Mucosa of stomach (tissue), 1 donor: ENCODE measurements at regions not wholly inside any gene's neighbourhood (a gene's known extent, or its start where the extent isn't known, plus 50 kb on each side); places are given as distances from the start of the nearest gene placed in this dataset.
"Not testable (repeated sequence)": the region's sequence is repeated elsewhere in the genome, so short reads cannot be mapped to it uniquely, and the experiment has no call there.

Experiments
- H3K27me3 ChIP-seq: one replicate; pipeline ENCODE4 v1.7.0; 2013; ENCODE audit warnings: mild to moderate bottlenecking, low read length; ENCODE audit not compliant: control insufficient read depth, insufficient read depth
- H3K36me3 ChIP-seq: one replicate; pipeline ENCODE4 v1.7.0; 2013; ENCODE audit warnings: low read length; ENCODE audit not compliant: control insufficient read depth, insufficient read depth
- H3K4me1 ChIP-seq: one replicate; pipeline ENCODE4 v1.7.0; 2013; ENCODE audit warnings: mild to moderate bottlenecking, low read length; ENCODE audit not compliant: control insufficient read depth, insufficient read depth
- H3K4me3 ChIP-seq: one replicate; pipeline ENCODE4 v1.7.0; 2013; ENCODE audit warnings: low read length
- H3K9ac ChIP-seq: one replicate; pipeline ENCODE4 v1.7.0; 2013; ENCODE audit warnings: mild to moderate bottlenecking, low read length, moderate library complexity
- H3K9me3 ChIP-seq: one replicate; pipeline ENCODE4 v1.7.0; 2013; ENCODE audit warnings: mild to moderate bottlenecking, low read length, moderate library complexity; ENCODE audit not compliant: control insufficient read depth
- donor health status: Pancreatic carcinoma.

GRCh38 chr1:81290326-81290725 is 510.4 kb upstream of the ADGRL2 start:
- H3K36me3 ChIP-seq = no peaks in the 10 kb centered on the region
- H3K4me1 ChIP-seq = no peaks in the 10 kb centered on the region
- no peak overlapping the region for H3K4me3 ChIP-seq
- no peaks in the 10 kb centered on the region for H3K27me3 ChIP-seq
- no peaks in the 10 kb centered on the region for H3K9me3 ChIP-seq
- no peak overlapping the region for H3K9ac ChIP-seq

GRCh38 chr1:81288689-81289088 is 512.0 kb upstream of the ADGRL2 start:
- Histone ChIP-seq H3K36me3 (no peaks in the 10 kb centered on the region), H3K4me3 (no peak overlapping the region), H3K4me1 (no peaks in the 10 kb centered on the region), H3K27me3 (no peaks in the 10 kb centered on the region), H3K9ac (no peak overlapping the region), H3K9me3 (no peaks in the 10 kb centered on the region)

GRCh38 chr1:81287411-81288080 is 513.2 kb upstream of the ADGRL2 start:
- Histone ChIP-seq H3K9me3 (no peaks in the 10 kb centered on the region), H3K36me3 (no peaks in the 10 kb centered on the region), H3K4me3 (no peak overlapping the region), H3K4me1 (no peaks in the 10 kb centered on the region), H3K27me3 (no peaks in the 10 kb centered on the region), H3K9ac (no peak overlapping the region)

DNA sequence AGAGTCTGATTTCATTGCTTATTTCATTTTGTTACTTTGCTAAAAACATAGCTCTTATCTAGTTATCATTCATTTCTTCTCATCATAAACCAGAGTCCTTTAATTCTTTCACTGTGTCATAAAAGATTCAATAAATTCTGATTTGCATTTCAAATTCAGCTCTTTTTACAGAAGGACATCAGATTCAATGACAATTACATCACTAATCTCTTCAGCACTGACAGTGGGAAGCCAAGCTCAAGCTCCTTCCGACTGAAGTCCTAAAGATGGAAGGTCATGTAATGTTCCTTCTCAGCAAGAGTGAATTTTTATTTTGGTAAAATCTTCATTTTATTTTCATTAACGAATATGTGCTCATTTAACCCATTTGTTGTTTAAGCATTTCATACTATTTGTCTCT is 530.7 kb upstream of the ADGRL2 start:
- no peaks in the 10 kb centered on the region for H3K9me3 ChIP-seq
- no peak overlapping the region for H3K4me3 ChIP-seq
- no peak overlapping the region for H3K9ac ChIP-seq
- H3K36me3 ChIP-seq = no peaks in the 10 kb centered on the region
- no peaks in the 10 kb centered on the region for H3K27me3 ChIP-seq
- H3K4me1 ChIP-seq = no peaks in the 10 kb centered on the region

DNA sequence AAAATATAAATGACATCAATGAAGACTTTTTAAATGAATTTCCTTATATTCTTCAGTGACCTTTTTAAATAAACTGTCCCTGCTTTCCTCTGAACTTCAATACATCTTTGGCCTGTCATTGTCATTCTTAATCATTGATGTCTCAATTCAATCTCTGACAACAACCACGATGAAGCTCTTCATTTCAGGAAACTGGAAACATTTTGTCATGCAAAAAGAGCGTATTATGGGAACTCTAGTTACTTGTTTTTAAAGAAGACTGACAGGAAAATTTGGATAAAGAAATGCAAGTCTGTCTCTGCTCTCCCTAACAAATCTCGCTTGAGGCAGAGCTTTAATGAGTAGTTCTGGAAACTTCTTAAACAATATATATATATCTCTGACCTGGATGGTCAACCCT is 535.8 kb upstream of the ADGRL2 start:
- Histone ChIP-seq H3K4me3 (no peak overlapping the region), H3K27me3 (no peaks in the 10 kb centered on the region), H3K9ac (no peak overlapping the region), H3K9me3 (no peaks in the 10 kb centered on the region), H3K36me3 (no peaks in the 10 kb centered on the region), H3K4me1 (no peaks in the 10 kb centered on the region)

GRCh38 chr1:81259625-81260411 is 540.9 kb upstream of the ADGRL2 start:
- H3K27me3 ChIP-seq = no peaks in the 10 kb centered on the region
- no peak overlapping the region for H3K9ac ChIP-seq
- H3K36me3 ChIP-seq = no peaks in the 10 kb centered on the region
- H3K9me3 ChIP-seq = no peaks in the 10 kb centered on the region
- no peaks in the 10 kb centered on the region for H3K4me1 ChIP-seq
- H3K4me3 ChIP-seq = no peak overlapping the region

GRCh38 chr1:81254560-81254959 is 546.2 kb upstream of the ADGRL2 start:
- Histone ChIP-seq H3K9me3 (no peaks in the 10 kb centered on the region), H3K4me1 (no peaks in the 10 kb centered on the region), H3K27me3 (no peaks in the 10 kb centered on the region), H3K4me3 (no peak overlapping the region), H3K36me3 (no peaks in the 10 kb centered on the region), H3K9ac (no peak overlapping the region)

DNA sequence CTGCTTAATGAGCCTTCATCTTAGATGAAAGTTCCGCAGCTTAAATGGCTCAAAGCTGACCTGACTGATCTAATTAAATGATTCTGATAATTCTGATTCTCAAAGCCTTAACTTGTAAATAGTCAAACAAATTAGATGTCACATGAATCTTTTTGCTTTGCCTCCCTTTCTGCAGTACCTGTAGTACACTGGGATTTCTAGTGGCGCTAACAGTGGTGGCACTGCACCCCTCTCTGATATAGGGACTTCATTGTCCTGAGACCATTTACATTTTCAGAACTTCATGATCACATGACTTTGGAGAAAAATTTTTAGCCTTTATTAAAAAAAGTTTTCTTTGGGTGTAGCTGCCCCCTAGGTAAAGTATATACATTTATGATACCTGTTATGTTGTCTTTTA is 546.7 kb upstream of the ADGRL2 start:
- Histone ChIP-seq H3K4me1 (no peaks in the 10 kb centered on the region), H3K4me3 (no peak overlapping the region), H3K9ac (no peak overlapping the region), H3K36me3 (no peaks in the 10 kb centered on the region), H3K27me3 (no peaks in the 10 kb centered on the region), H3K9me3 (no peaks in the 10 kb centered on the region)

DNA sequence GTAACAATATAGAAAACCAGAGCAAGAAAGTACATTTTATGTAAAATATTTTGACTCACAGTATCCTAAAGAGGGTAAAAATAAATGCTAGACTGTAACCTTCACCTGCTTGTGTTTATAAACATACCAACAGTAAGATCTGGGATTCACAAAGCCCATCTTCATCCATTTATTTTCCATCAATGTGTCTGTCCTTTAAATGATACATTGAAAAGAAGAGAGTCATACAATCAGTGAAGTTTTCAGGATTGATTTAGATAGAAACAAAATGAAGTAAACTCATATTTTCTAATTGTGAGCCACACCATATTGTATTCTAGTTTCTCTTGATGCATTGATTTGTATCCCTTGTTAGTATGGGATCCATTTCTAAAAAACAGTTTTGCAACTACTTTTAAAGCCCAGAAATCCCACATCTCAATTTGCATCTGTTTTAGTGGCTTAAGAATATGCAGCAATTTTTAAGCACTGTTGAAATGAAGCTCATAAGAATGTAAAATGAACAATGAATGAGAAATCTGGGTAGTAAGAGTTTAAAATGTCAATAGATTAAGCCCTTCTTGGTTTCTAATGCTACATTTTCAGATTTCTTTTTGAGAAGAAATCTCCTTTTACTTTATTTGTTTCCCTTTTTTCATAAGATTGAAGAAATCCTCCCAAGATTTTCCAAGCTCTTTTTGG is 548.1 kb upstream of the ADGRL2 start:
- H3K27me3 ChIP-seq = no peaks in the 10 kb centered on the region
- H3K9me3 ChIP-seq = no peaks in the 10 kb centered on the region
- no peaks in the 10 kb centered on the region for H3K4me1 ChIP-seq
- no peaks in the 10 kb centered on the region for H3K36me3 ChIP-seq
- H3K9ac ChIP-seq = no peak overlapping the region
- no peak overlapping the region for H3K4me3 ChIP-seq

- H3K27me3 ChIP-seq = not testable (repeated sequence)
These were observed 549.9 kb upstream of the ADGRL2 start for GRCh38 chr1:81250825-81251224.

DNA sequence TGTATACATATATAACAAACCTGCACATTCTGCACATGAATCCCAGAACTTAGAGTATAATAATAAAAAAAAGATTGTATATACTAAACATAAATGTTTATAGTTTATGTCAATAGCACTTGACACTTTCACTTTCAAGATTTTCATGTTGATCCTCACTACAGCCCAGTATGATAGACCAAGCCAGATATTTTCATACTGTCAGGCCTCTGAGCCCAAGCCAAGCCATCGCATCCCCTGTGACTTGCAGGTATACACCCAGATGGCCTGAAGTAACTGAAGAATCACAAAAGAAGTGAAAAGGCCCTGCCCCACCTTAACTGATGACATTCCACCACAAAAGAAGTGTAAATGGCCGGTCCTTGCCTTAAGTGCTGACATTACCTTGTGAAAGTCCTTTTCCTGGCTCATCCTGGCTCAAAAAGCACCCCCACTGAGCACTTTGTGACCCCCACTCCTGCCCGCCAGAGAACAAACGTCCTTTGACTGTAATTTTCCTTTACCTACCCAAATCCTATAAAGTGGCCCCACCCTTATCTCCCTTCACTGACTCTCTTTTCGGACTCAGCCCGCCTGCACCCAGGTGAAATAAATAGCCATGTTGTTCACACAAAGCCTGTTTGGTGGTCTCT is 555.5 kb upstream of the ADGRL2 start:
- not testable (repeated sequence) for H3K36me3 ChIP-seq, H3K4me3 ChIP-seq, H3K27me3 ChIP-seq, H3K9ac ChIP-seq, H3K9me3 ChIP-seq, H3K4me1 ChIP-seq

More at GRCh38 chr1:81250825-81251224, 549.9 kb upstream of the ADGRL2 start:
- H3K4me1 ChIP-seq, H3K4me3 ChIP-seq, H3K9ac ChIP-seq, H3K9me3 ChIP-seq, H3K36me3 ChIP-seq: not testable (repeated sequence)

DNA sequence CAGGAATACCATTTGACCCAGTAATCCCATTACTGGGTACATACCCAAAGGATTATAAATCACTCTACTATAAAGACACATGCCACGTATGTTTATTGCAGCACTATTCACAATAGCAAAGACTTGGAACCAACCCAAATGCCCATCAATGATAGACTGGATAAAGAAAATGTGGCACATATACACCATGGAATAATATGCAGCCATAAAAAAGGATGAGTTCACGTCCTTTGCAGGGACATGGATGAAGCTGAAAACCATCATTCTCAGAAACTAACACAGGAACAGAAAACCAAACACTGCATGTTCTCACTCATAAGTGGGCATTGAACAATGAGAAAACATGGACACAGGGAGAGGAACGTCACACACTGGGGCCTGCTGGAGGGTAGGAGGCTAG is 556.1 kb upstream of the ADGRL2 start:
- H3K36me3 ChIP-seq, H3K27me3 ChIP-seq, H3K4me1 ChIP-seq, H3K9me3 ChIP-seq, H3K9ac ChIP-seq, H3K4me3 ChIP-seq: not testable (repeated sequence)
